ENCODE measurements at regions not wholly inside any gene's neighbourhood (a gene's known extent, or its start where the extent isn't known, plus 50 kb on each side); places are given as distances from the start of the nearest gene placed in this dataset.

DNA sequence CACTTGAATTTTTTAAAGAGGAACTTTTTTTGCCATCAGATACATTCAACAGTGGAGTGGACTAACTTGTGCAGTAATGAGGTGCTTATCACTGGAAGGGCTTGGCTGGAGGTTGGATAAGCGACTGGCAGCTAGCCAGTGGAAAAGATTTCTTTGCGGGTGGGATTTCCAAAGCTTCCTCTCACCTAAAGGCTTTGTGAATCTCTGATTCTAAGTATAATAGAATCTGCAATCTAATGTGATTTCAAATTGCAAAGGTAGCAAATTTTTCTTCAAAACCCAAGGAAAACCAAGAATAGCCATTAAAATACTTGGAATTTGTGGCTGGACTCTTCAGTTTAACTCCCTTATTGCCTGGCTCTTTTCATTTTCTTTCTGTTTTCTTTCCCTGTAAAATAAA is 460.4 kb upstream of the MARCKS start:
- no peaks in the 10 kb centered on the region for H3K36me3 ChIP-seq (ENCODE audit: insufficient read depth, low read length)
- H4K20me1 ChIP-seq (ENCODE audit: insufficient read depth, low read length), result no peaks in the 10 kb centered on the region
- no peaks in the 10 kb centered on the region for H3K9me2 ChIP-seq (ENCODE audit: low read depth, low read length)
- H3K27me3 ChIP-seq (ENCODE audit: insufficient read depth, low read length), result no peaks in the 10 kb centered on the region
- H3K79me2 ChIP-seq (ENCODE audit: insufficient read depth, low read length), result no peaks in the 10 kb centered on the region
- no peak overlapping the region for H3K9ac ChIP-seq (ENCODE audit: low read length)
- H3F3A ChIP-seq (ENCODE audit: insufficient read depth, low read length), result no peaks in the 10 kb centered on the region
- H3K4me2 ChIP-seq (ENCODE audit: low read length), result no peak overlapping the region
- no peaks in the 10 kb centered on the region for H3K4me1 ChIP-seq (ENCODE audit: insufficient read depth, low read length, severe bottlenecking)
- TF ChIP-seq, protein P1, sequence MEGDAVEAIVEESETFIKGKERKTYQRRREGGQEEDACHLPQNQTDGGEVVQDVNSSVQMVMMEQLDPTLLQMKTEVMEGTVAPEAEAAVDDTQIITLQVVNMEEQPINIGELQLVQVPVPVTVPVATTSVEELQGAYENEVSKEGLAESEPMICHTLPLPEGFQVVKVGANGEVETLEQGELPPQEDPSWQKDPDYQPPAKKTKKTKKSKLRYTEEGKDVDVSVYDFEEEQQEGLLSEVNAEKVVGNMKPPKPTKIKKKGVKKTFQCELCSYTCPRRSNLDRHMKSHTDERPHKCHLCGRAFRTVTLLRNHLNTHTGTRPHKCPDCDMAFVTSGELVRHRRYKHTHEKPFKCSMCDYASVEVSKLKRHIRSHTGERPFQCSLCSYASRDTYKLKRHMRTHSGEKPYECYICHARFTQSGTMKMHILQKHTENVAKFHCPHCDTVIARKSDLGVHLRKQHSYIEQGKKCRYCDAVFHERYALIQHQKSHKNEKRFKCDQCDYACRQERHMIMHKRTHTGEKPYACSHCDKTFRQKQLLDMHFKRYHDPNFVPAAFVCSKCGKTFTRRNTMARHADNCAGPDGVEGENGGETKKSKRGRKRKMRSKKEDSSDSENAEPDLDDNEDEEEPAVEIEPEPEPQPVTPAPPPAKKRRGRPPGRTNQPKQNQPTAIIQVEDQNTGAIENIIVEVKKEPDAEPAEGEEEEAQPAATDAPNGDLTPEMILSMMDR (IDR thresholded peaks at IDR 0.05; ENCODE audit: low read length), result no peak
- TF ChIP-seq EZH2 (IDR thresholded peaks at IDR 0.05; ENCODE audit: borderline replicate concordance, low read length), result no peak
- no peak overlapping the region for H3K4me3 ChIP-seq (ENCODE audit: low read depth, low read length, poor library complexity, severe bottlenecking)
- H3K27ac ChIP-seq (ENCODE audit: low read depth, low read length, poor library complexity, severe bottlenecking), result no peak overlapping the region
- no peak overlapping the region for H2AFZ ChIP-seq (ENCODE audit: low read length)
- H3K9me3 ChIP-seq (ENCODE audit: low read length), result no peaks in the 10 kb centered on the region

DNA sequence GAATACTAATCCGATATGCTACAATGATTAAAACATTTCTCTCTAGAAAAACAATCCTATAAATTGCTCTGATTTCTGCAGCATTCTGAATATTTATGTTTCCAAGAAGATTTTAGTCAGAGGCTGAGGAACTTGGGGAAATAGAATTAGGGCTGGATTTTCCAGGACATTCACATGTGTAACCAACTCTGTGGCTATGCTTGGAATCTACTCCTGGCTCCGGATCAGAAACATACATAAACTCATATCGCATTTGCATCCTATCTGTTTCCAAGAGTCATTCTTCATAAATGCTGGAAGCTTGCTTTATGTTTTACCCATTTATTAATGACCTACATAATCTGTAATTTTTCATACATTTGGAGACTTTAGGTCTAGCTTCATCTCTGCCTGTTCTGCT is 459.9 kb upstream of the MARCKS start:
- Histone ChIP-seq H3K4me3 (ENCODE audit: low read depth, low read length, poor library complexity, severe bottlenecking) (no peak overlapping the region), H3F3A (ENCODE audit: insufficient read depth, low read length) (no peaks in the 10 kb centered on the region), H3K36me3 (ENCODE audit: insufficient read depth, low read length) (no peaks in the 10 kb centered on the region), H3K79me2 (ENCODE audit: insufficient read depth, low read length) (no peaks in the 10 kb centered on the region), H2AFZ (ENCODE audit: low read length) (no peak overlapping the region), H3K27me3 (ENCODE audit: insufficient read depth, low read length) (no peaks in the 10 kb centered on the region), H3K27ac (ENCODE audit: low read depth, low read length, poor library complexity, severe bottlenecking) (no peak overlapping the region), H3K4me1 (ENCODE audit: insufficient read depth, low read length, severe bottlenecking) (no peaks in the 10 kb centered on the region), H3K4me2 (ENCODE audit: low read length) (no peak overlapping the region), H3K9ac (ENCODE audit: low read length) (no peak overlapping the region), H4K20me1 (ENCODE audit: insufficient read depth, low read length) (no peaks in the 10 kb centered on the region), H3K9me3 (ENCODE audit: low read length) (no peaks in the 10 kb centered on the region), H3K9me2 (ENCODE audit: low read depth, low read length) (no peaks in the 10 kb centered on the region)
- no peak for TF ChIP-seq EZH2 (IDR thresholded peaks at IDR 0.05; ENCODE audit: borderline replicate concordance, low read length)
- TF ChIP-seq, protein P1 (IDR thresholded peaks at IDR 0.05; ENCODE audit: low read length), result no peak

DNA sequence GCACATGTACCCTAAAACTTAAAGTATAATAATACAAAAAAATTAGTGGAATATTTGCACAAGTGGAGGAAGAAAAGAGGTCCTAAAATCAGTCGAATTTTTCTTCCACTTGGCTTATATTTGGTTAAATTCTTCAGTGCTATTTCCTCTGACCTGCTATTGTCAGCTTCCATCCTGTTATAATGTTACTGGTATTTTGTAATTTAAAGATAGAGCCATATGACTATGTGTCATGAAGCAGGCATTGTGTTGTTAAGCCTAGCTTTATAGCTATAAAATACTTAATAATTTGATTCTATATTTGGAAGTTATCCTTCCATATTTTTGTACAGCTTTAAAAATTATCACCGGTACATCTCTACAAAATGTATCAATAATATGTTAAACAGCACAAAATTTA is 455.9 kb upstream of the MARCKS start:
- no peak overlapping the region for H3K4me3 ChIP-seq (ENCODE audit: low read depth, low read length, poor library complexity, severe bottlenecking)
- no peaks in the 10 kb centered on the region for H3F3A ChIP-seq (ENCODE audit: insufficient read depth, low read length)
- no peaks in the 10 kb centered on the region for H4K20me1 ChIP-seq (ENCODE audit: insufficient read depth, low read length)
- no peak overlapping the region for H3K4me2 ChIP-seq (ENCODE audit: low read length)
- no peak overlapping the region for H3K27ac ChIP-seq (ENCODE audit: low read depth, low read length, poor library complexity, severe bottlenecking)
- no peak overlapping the region for H2AFZ ChIP-seq (ENCODE audit: low read length)
- no peaks in the 10 kb centered on the region for H3K79me2 ChIP-seq (ENCODE audit: insufficient read depth, low read length)
- no peaks in the 10 kb centered on the region for H3K4me1 ChIP-seq (ENCODE audit: insufficient read depth, low read length, severe bottlenecking)
- no peaks in the 10 kb centered on the region for H3K9me2 ChIP-seq (ENCODE audit: low read depth, low read length)
- no peaks in the 10 kb centered on the region for H3K36me3 ChIP-seq (ENCODE audit: insufficient read depth, low read length)
- no peaks in the 10 kb centered on the region for H3K9me3 ChIP-seq (ENCODE audit: low read length)
- TF ChIP-seq EZH2 (IDR thresholded peaks at IDR 0.05; ENCODE audit: borderline replicate concordance, low read length), result no peak
- TF ChIP-seq, protein P1 (IDR thresholded peaks at IDR 0.05; ENCODE audit: low read length), result no peak
- no peaks in the 10 kb centered on the region for H3K27me3 ChIP-seq (ENCODE audit: insufficient read depth, low read length)
- H3K9ac ChIP-seq (ENCODE audit: low read length), result no peak overlapping the region
